ENCODE measurements at regions not wholly inside any gene's neighbourhood (a gene's known extent, or its start where the extent isn't known, plus 50 kb on each side); places are given as distances from the start of the nearest gene placed in this dataset.

- intact Hi-C loops (cut with micrococcal nuclease) (no loop called here), in situ Hi-C loops (cut with MboI) (no loop called here)
- no peaks in the 10 kb centered on the region for H3K27me3 ChIP-seq (ENCODE audit: control insufficient read depth in 2 of 2, insufficient read depth in 2 of 2, low read length in 2 of 2)
- no peaks in the 10 kb centered on the region for H4K20me1 ChIP-seq (replicated peaks; ENCODE audit: control insufficient read depth, insufficient read depth, low read length)
- H2AFZ ChIP-seq (ENCODE audit: low read depth, low read length) = no peak overlapping the region
- no peak overlapping the region for H3K27ac ChIP-seq (ENCODE audit: extremely low read depth, low read depth, low read length)
- no peak overlapping the region for H3K9ac ChIP-seq (ENCODE audit: insufficient read depth in 1 of 2, low read depth in 2 of 2, low read length in 2 of 2)
- BruUV-seq (replicated peaks) = no TSS peak
- 0% methylated on average over 2 of the region's 2 CpGs for WGBS (ENCODE audit: insufficient coverage, low coverage, missing lambda C conversion rate)
- POLR2A ChIA-PET = no interaction called here
- CTCF ChIA-PET (ENCODE audit: low intra/inter-chr PET ratio) = no interaction called here
- H3K36me3 ChIP-seq (ENCODE audit: control insufficient read depth, insufficient read depth, low read length) = no peaks in the 10 kb centered on the region
- no peak for FAIRE-seq
- ATAC-seq = no peak
- no peak overlapping the region for H3K4me3 ChIP-seq
- no peaks in the 10 kb centered on the region for H3K9me1 ChIP-seq (ENCODE audit: control insufficient read depth, insufficient read depth, low read length)
- DNase-seq (ENCODE audit: extremely low read depth in 1 of 4, low spot score in 3 of 4) = no peak
- no peaks in the 10 kb centered on the region for H3K4me1 ChIP-seq (replicated peaks in 1 of 2; ENCODE audit: control insufficient read depth in 2 of 2, insufficient read depth in 2 of 2, low read length in 2 of 2)
- H3K9me3 ChIP-seq (replicated peaks; ENCODE audit: control insufficient read depth, insufficient read depth, low read depth, low read length) = no peaks in the 10 kb centered on the region
- no peak overlapping the region for H3K4me2 ChIP-seq (ENCODE audit: insufficient read depth, low read length)
- H3K79me2 ChIP-seq (ENCODE audit: control insufficient read depth, insufficient read depth, low read length) = no peaks in the 10 kb centered on the region
- TF ChIP-seq DNMT1 (IDR thresholded peaks at IDR 0.05) (no peak), MEF2D (tag; conservative IDR thresholded peaks at IDR 0.05; ENCODE audit: low read depth) (no peak), ATF1 (CRISPR knock-in tag; IDR thresholded peaks at IDR 0.05) (no peak), ATF1 (tag; IDR thresholded peaks at IDR 0.05) (no peak), THRAP3 (IDR thresholded peaks at IDR 0.05; ENCODE audit: borderline replicate concordance) (no peak), RAD21 (CRISPR knock-in tag; conservative IDR thresholded peaks at IDR 0.05 in 1 of 2, IDR thresholded peaks at IDR 0.05 in 1 of 2) (no peak), HDAC2 (IDR thresholded peaks at IDR 0.05) (no peak), ZNF12 (CRISPR knock-in tag; IDR thresholded peaks at IDR 0.05) (no peak), ZNF785 (CRISPR knock-in tag; IDR thresholded peaks at IDR 0.05) (no peak), WHSC1 (IDR thresholded peaks at IDR 0.05; ENCODE audit: low read length) (no peak), ZNF644 (tag; IDR thresholded peaks at IDR 0.05; ENCODE audit: low read depth) (no peak), ARID3A (IDR thresholded peaks at IDR 0.05; ENCODE audit: borderline replicate concordance, low read depth, low read length) (no peak), E4F1 (CRISPR knock-in tag; IDR thresholded peaks at IDR 0.05; ENCODE audit: borderline replicate concordance) (no peak), ZFP1 (CRISPR knock-in tag; IDR thresholded peaks at IDR 0.05) (no peak), CREB3 (tag; conservative IDR thresholded peaks at IDR 0.05; ENCODE audit: low read depth) (no peak), ZMIZ1 (IDR thresholded peaks at IDR 0.05; ENCODE audit: low read depth in 2 of 2, low read length in 2 of 2) (no peak)
Observed at GRCh38 chr6:121503589-121503991, 68.1 kb downstream of the GJA1 start.

Measured in K562 (cell line).